ENCODE measurements at regions not wholly inside any gene's neighbourhood (a gene's known extent, or its start where the extent isn't known, plus 50 kb on each side); places are given as distances from the start of the nearest gene placed in this dataset.

DNA sequence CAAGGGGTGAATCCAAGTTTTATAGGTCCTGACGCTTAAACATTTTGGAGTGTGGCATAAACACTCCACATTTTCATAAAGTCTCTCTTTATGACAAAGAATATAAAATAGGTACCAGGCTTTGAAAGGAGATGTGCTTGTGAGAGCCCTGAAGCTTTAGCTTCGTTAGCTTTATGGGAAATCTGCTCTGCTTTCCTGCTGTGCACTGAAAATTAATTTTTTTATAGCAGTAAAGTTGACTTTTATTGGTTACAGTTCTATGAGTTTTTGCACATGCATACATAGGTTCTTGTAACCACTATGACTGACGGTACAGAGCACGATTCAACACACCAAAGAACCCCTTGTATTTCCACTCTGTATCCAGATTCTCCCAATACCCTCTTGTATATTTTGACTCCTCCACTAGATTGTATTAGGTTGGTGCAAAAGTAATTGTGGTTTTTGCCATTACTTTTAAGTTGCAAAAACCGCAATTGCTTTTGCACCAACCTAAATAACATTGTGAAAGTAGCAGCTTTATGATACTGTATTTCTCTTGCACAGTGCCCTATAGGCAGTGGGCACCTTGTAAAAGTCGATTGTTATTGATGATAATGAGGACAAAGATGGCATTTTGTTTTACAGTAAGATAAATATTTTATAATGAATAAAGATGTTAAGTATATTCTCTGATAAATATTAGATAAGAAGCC lies 145.2 kb upstream of the AKIRIN2 start:
- no peak for DNase-seq

GRCh38 chr6:87846434-87846833 lies 144.4 kb upstream of the AKIRIN2 start:
- no peak for DNase-seq

DNA sequence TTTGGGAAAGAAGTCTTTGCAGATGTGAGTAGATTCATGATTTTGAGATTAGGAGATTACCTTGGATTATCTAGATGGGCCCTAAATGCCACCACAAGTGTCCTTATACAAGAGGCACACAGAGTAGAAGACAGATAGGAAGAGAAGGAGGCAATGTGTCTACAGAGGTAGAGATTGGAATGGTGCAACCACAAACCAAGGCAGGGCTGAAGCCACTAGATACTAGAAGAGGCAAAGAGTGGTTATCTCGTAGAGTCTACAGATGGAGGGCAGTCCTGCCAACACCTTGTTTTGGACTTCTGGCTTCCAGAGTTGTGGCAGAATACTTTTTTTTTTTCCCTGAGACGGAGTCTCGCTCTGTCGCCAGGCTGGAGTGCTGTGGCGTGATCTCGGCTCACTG lies 138.3 kb upstream of the AKIRIN2 start:
- DNase-seq, result no peak

GRCh38 chr6:87837876-87838275 lies 135.8 kb upstream of the AKIRIN2 start:
- no peak for DNase-seq

GRCh38 chr6:87837444-87837843 lies 135.4 kb upstream of the AKIRIN2 start:
- no peak for DNase-seq

- no peak for DNase-seq
Observed at GRCh38 chr6:87832025-87832825, 130.2 kb upstream of the AKIRIN2 start.

GRCh38 chr6:87830907-87831306 lies 128.9 kb upstream of the AKIRIN2 start:
- no peak for DNase-seq

DNA sequence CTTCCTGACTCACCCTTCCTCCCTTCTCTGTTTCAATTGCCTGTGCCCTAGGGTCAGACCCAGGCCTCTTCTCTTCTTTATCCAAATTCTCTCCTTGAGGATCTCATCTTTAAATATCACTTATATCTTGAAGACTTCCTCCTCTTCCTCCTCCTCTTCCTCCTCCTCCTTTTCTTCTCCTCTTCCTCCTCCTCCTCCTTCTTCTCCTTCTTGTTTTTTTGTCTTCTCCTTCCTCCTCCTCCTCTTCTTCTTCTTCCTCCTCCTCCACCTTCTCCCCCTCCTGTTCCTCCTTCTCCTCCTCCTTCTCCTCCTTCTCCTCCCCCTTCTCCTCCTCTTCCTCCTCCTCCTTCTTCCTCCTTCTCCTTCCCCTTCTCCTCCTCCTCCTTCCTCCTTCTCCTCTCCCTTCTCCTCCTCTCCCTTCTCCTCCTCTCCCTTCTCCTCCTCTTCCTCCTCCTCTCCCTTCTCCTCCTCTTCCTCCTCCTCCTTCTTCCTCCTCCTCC lies 127.6 kb upstream of the AKIRIN2 start:
- no peak for DNase-seq

DNA sequence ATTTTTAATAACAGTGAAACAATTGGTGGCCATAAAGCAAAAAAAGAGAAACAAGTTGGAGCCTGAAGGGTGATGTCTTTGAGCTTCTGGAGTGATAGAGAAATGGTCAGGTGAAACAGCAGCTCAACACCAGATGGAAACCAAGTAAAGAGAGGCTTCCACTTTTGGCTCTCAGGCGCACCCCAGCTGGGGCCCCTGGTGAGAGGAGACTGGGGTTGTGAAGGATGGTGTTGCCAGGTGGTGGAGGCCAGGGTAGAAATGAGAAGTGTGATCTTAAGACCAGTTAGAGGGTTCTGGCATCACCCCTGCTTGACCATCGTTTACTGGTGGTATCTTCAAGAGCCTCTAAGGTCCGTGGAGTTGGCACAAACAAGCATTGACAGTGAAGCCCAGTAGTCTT lies 126.0 kb upstream of the AKIRIN2 start:
- no peak for DNase-seq

DNA sequence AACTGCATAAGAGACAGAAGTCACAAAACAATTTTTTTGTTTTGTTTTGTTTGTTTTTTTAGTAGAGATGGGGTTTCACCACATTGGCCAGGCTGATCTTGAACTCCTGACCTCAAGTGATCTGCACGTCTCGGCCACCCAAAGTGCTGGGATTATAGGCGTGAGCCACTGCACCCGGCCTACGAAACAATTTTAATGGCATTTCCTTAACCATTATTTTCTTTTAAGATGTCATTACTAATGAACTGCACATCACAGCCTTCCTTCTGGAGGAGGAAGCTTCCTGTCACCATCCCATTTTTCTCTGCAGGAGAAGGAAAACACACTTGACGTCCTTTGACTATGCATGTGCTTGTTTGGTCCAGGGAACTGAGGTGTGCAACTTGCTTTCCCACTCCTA lies 125.3 kb upstream of the AKIRIN2 start:
- DNase-seq, result no peak

DNA sequence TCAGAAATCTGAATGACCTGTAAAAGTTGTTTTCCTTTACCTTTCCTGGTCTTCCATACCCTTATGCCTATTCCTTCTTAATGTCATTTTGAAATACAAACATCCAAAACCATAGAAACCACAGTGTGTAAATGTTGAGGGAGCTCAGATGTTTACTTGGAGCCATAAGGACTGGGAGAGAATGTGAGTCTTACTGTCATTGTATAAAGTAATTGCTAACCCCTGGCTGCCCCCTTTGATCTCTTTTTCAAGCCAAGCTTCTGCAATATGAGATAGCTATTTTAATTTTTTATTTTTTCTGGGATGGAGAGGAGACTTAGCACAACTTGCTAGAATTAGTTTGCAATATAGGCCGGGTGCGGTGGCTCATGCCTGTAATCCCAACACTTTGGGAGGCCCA lies 124.4 kb upstream of the AKIRIN2 start:
- DNase-seq, result no peak

DNA sequence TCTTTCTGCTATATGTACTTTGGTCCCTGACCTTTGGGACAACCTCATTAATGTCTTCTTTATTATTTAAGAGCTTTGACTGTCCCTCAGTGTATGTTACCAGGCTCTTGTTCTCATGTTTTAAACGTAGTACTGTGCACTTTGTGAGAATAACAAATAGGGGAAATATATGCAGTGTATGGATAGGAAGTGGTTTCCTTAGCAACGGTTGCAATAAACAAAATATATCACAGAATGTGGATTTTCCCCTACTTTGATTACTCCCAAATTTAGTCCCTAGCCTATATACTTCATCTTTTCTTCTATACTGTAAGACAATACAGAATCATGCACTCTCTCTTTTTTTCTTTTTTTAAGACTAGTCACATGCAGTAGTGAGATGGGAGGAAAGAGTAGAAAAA lies 123.8 kb upstream of the AKIRIN2 start:
- no peak for DNase-seq

- no peak for DNase-seq
Observed at GRCh38 chr6:87824958-87825491, 123.0 kb upstream of the AKIRIN2 start.

DNA sequence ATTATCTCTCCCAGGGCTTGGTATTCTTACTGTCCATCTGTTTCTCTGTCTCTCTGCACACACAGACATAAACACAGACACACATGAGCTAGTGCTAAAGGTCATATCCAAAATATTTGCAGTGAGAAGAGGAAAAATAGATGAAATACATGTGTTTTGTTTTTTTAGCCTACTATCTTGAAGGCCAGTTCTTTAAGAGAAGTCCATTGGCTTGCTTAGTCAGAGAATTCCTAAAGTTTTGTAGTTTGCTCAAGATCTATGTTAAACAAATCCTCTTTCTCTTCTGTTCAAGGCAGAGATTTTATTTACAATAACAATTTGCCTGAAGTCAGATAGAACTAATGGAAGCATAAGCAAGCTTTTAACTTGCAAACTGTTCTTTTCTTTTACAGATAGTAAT lies 120.0 kb upstream of the AKIRIN2 start:
- no peak for DNase-seq

GRCh38 chr6:87820343-87820984 lies 118.4 kb upstream of the AKIRIN2 start:
- DNase-seq, result no peak

GRCh38 chr6:87817183-87817582 lies 115.2 kb upstream of the AKIRIN2 start:
- DNase-seq, result no peak

DNA sequence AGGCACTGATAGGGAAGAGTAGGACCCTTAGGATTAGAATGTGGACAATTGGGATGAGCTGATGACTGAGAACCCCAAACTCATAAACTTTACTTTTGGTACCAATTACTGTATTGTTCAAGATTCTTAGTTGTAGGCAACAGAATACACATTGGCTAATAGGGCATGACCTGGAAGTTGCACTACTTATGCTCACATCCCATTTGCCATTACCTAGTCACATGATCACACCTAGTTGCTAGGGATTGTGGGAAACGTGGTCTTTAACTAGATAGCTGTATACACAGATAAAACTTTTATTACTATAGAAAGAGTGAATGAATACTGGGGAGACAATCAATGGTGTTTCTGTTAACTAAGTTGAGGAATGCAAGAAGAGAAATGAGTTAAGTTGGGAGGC lies 113.4 kb upstream of the AKIRIN2 start:
- DNase-seq, result no peak

- DNase-seq, result no peak
Observed at GRCh38 chr6:87808005-87808757, 106.1 kb upstream of the AKIRIN2 start.

DNA sequence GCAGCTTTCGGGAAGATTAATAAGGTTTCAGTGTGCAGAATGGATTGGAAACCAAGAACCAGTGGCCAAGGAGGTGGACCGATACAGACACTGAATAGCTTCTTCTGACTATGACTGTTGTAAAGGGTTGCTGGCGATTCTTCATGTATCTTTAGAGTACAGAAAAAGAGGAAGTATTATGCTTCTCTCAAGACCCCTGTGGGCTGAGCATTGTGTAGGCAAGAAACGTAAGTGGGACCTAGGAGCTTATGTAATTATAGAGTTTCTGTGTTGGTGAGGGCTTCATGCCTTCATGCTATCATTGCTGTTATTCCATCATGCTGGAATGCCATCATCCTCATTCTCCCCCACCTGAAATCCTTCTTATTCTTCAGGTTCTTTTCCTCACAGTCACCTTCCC lies 105.4 kb upstream of the AKIRIN2 start:
- DNase-seq, result no peak

DNA sequence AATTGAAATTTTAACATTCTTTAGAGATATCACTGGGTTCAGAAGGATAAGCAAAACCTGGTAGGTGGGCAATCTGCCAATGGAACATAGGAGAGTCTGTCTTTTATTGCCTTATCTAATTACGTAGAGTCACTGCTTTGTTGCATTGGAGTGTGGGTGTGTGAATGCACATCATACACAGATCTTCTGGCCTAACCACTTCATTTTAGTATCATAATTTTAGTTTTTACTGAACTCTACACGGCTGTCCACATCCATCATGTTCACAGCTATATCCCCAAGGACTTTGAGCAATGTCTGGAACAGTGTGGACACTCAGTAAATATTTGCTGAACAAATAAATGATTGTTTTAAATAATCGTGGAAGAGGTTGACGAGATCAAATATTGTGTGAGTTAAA lies 104.6 kb upstream of the AKIRIN2 start:
- DNase-seq, result no peak

- no peak for DNase-seq
Observed at GRCh38 chr6:87806099-87806498, 104.1 kb upstream of the AKIRIN2 start.

DNA sequence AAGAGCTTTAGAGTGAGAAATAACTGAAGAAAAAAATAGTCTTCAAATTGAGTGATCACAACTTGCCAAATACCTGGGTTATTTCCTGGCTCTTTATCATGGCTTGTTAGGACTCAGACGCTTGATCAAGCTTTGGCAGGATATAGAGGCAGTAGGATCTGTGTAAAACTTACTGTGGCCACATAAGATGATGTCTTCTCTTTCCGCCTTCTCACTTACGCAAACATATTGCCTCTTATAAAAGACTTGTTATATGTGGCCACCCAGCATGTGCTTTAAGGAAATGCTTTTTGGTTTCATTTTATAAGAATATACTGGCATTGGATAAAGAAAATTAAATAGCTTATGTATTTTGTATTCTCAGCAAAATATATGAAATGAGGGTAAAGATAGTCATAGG lies 101.8 kb upstream of the AKIRIN2 start:
- DNase-seq, result no peak

GRCh38 chr6:87799651-87800050 lies 97.6 kb upstream of the AKIRIN2 start:
- DNase-seq, result no peak

Measured in stimulated activated CD4-positive, alpha-beta T cell treated with anti-CD3 and anti-CD28 coated beads, Interleukin-2, amount 100 ng/mL, for 24 hours (primary cell).